C4-2B (cell line): ENCODE measurements at regions not wholly inside any gene's neighbourhood (a gene's known extent, or its start where the extent isn't known, plus 50 kb on each side); places are given as distances from the start of the nearest gene placed in this dataset.

Experiments
- CTCF ChIP-seq: fragments of 450-650 bp; conservative IDR thresholded peaks from 2 replicates; pipeline ENCODE4 v1.5.1; 2017; ENCODE audit warnings: mild to moderate bottlenecking
- ZFX ChIP-seq: fragments of 450-650 bp; IDR thresholded peaks from 2 replicates; pipeline ENCODE4 v1.6.1; 2017

DNA sequence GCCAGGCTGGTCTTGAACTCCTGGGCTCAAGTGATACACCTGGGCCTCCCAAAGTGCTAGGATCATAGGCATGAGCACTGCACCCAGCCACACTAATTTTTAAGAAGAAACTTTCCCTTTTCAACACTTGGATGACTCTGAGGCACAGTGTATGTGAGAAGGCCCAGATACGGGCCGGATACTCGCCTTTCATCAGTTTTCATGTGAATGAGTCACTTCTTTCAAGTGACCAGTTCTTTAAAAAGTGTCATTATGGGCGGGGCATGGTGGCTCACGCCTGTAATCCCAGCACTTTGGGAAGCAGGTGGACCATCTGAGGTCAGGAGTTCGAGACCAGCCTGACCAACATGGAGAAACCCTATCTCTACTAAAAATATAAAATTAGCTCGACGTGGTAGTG, 120.8 kb downstream of the CTTN start:
- TF ChIP-seq CTCF = no peak
- TF ChIP-seq ZFX = no peak
